ENCODE measurements at regions not wholly inside any gene's neighbourhood (a gene's known extent, or its start where the extent isn't known, plus 50 kb on each side); places are given as distances from the start of the nearest gene placed in this dataset.

DNA sequence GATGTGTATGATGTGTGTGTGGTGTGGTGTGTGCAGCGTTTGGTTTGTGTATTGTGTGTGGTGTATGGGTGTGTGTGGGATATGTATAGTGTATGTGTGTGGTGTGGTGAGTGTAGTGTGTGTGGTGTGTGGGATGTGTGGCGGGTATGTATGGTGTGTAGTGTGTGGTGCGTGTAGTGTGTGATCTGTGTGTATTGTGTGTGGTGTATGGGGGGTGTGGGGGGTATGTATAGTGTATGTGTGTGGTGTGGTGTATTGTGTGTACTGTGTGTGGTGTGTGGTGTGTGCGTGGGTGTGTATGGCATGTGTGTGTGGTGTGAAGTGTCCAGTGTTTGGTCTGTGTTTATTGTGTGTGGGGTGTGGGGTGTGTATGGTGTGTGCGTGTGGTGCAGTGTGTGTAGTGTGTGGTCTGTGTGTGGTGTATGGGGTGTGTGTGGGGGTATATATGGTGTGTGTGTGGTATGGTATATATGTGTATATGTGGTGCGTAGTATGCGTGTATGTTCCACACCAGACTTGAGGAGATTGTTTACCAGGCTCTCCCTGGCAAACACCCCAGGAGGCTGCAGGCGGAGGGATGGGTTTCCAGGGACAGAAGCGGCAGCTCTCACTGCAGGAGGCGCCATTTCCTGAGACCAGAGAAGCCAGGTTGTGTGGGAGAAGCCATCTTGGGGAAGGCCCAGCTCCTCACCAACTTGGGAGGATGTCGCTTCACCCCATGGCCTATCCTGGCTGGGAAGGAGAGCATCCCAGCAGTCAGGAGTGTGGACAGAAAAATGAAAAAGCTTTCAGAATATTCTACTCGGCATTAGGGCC lies 138.1 kb downstream of the NXNL2 start:
- TF ChIP-seq, protein P1, sequence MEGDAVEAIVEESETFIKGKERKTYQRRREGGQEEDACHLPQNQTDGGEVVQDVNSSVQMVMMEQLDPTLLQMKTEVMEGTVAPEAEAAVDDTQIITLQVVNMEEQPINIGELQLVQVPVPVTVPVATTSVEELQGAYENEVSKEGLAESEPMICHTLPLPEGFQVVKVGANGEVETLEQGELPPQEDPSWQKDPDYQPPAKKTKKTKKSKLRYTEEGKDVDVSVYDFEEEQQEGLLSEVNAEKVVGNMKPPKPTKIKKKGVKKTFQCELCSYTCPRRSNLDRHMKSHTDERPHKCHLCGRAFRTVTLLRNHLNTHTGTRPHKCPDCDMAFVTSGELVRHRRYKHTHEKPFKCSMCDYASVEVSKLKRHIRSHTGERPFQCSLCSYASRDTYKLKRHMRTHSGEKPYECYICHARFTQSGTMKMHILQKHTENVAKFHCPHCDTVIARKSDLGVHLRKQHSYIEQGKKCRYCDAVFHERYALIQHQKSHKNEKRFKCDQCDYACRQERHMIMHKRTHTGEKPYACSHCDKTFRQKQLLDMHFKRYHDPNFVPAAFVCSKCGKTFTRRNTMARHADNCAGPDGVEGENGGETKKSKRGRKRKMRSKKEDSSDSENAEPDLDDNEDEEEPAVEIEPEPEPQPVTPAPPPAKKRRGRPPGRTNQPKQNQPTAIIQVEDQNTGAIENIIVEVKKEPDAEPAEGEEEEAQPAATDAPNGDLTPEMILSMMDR (IDR thresholded peaks at IDR 0.05; ENCODE audit: borderline replicate concordance, insufficient read depth, low read depth, low read length): no peak
- H3K4me3 ChIP-seq (ENCODE audit: low read depth, low read length): no peak overlapping the region

- TF ChIP-seq, protein P1 (IDR thresholded peaks at IDR 0.05; ENCODE audit: borderline replicate concordance, insufficient read depth, low read depth, low read length): no peak
- H3K4me3 ChIP-seq (ENCODE audit: low read depth, low read length): no peak overlapping the region
Measured at GRCh38 chr9:88673886-88674285, 138.9 kb downstream of the NXNL2 start.

DNA sequence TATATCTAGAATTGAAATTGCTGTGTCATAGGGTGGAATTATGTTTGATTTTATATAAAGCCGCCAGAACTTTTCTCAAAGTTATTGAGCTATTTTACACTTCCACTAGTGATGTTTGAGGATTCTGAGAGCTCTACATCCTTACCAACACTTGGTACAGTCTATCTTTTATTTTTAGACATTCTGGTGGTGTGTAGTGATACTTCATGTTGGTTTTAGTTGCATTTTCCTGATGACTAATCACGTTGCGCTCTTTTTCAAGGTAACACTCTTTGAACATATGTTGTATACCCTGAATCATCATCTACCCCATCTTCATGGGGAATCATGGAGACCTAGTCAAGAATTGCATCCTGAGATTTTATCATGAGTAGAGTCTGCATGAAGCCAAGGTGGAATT lies 141.7 kb downstream of the NXNL2 start:
- TF ChIP-seq, protein P1 (IDR thresholded peaks at IDR 0.05; ENCODE audit: borderline replicate concordance, insufficient read depth, low read depth, low read length): no peak
- no peak overlapping the region for H3K4me3 ChIP-seq (ENCODE audit: low read depth, low read length)

GRCh38 chr9:88678008-88678407 lies 143.0 kb downstream of the NXNL2 start:
- TF ChIP-seq, protein P1 (IDR thresholded peaks at IDR 0.05; ENCODE audit: borderline replicate concordance, insufficient read depth, low read depth, low read length): no peak
- H3K4me3 ChIP-seq (ENCODE audit: low read depth, low read length): no peak overlapping the region

DNA sequence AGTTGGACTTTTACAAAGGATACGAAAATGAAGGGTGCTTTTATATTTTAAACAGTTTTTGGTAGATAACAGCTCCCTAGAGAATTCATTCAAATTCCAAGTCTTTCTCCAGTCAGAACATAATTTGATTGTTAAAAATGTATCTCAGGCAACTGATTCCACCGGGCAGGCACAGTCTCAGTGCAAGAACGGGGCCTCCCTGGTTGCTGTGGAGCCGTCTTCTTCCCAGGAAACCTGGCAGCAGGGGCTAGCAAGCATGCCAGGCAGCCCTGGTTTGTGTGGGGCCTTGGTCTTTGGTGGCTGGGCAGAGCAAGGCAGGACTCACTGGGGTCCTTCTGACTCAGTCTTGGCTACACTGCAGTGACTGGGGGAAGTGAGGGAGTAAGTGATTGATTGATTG lies 143.5 kb downstream of the NXNL2 start:
- no peak overlapping the region for H3K4me3 ChIP-seq (ENCODE audit: low read depth, low read length)
- TF ChIP-seq, protein P1 (IDR thresholded peaks at IDR 0.05; ENCODE audit: borderline replicate concordance, insufficient read depth, low read depth, low read length): no peak

- no peak overlapping the region for H3K4me3 ChIP-seq (ENCODE audit: low read depth, low read length)
- TF ChIP-seq, protein P1 (IDR thresholded peaks at IDR 0.05; ENCODE audit: borderline replicate concordance, insufficient read depth, low read depth, low read length): no peak
Measured at GRCh38 chr9:88680041-88680440, 145.1 kb downstream of the NXNL2 start.

- no peak overlapping the region for H3K4me3 ChIP-seq (ENCODE audit: low read depth, low read length)
- TF ChIP-seq, protein P1 (IDR thresholded peaks at IDR 0.05; ENCODE audit: borderline replicate concordance, insufficient read depth, low read depth, low read length): no peak
Measured at GRCh38 chr9:88680505-88681160, 145.7 kb downstream of the NXNL2 start.
